ENCODE measurements at regions not wholly inside any gene's neighbourhood (a gene's known extent, or its start where the extent isn't known, plus 50 kb on each side); places are given as distances from the start of the nearest gene placed in this dataset.

GRCh38 chr16:51853586-51853985, 693.4 kb downstream of the TOX3 start (continued):
- TF ChIP-seq ZBTB40 (IDR thresholded peaks at IDR 0.05): no peak
- no peak for TF ChIP-seq ZBTB40 (CRISPR knock-in tag; IDR thresholded peaks at IDR 0.05)
- no peak for TF ChIP-seq RAD21 (CRISPR knock-in tag; IDR thresholded peaks at IDR 0.05)
- TF ChIP-seq ZFP36L1 (CRISPR knock-in tag; IDR thresholded peaks at IDR 0.05): no peak
- no peak for TF ChIP-seq ZNF501 (CRISPR knock-in tag; IDR thresholded peaks at IDR 0.05)
- no peak for TF ChIP-seq ARID2 (CRISPR knock-in tag; IDR thresholded peaks at IDR 0.05; ENCODE audit: borderline replicate concordance)
- no peak for TF ChIP-seq TFAP4 (IDR thresholded peaks at IDR 0.05; ENCODE audit: borderline replicate concordance, low read depth)
- TF ChIP-seq ARID4A (CRISPR knock-in tag; IDR thresholded peaks at IDR 0.05; ENCODE audit: borderline replicate concordance): no peak
- no peak for TF ChIP-seq ZNF20 (CRISPR knock-in tag; IDR thresholded peaks at IDR 0.05)
- no peak for TF ChIP-seq THAP7 (CRISPR knock-in tag; IDR thresholded peaks at IDR 0.05)
- no peak for TF ChIP-seq CHD2 (IDR thresholded peaks at IDR 0.05; ENCODE audit: low read depth, low read length)
- no peak for TF ChIP-seq TCF12 (IDR thresholded peaks at IDR 0.05)
- TF ChIP-seq TCF12 (CRISPR knock-in tag; IDR thresholded peaks at IDR 0.05): no peak
- TF ChIP-seq NFE2L2 (IDR thresholded peaks at IDR 0.05; ENCODE audit: low read length): no peak
